ENCODE measurements at regions not wholly inside any gene's neighbourhood (a gene's known extent, or its start where the extent isn't known, plus 50 kb on each side); places are given as distances from the start of the nearest gene placed in this dataset.

DNA sequence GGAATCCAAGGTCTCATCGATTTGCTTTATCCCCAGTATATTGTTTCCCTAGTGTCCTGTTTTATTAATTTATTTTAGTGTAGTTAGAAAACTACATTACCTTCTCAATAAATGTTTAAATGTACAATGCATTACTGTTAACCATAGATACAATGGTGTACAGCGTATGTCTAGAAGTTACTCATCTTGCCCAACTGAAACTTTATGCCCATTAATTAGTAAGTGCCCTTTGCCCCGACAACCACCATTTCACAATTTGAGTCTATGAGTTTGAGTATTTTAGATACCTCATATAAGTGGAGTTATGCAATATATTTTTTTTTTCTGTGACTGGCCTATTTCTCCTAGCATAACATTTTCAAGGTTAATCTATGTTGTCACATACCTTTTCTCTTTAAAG is 1343.0 kb upstream of the SLC39A10 start:
- Histone ChIP-seq H3K4me3 (no peak overlapping the region), H3K4me1 (ENCODE audit: control insufficient read depth in 1 of 2, low read depth in 2 of 2) (no peaks in the 10 kb centered on the region), H3K36me3 (no peaks in the 10 kb centered on the region), H3K9me3 (no peaks in the 10 kb centered on the region), H3K27me3 (replicated peaks; ENCODE audit: insufficient read depth) (no peaks in the 10 kb centered on the region), H3K27ac (no peak overlapping the region)
- no peak for DNase-seq (ENCODE audit: low spot score)
- no peak for TF ChIP-seq CTCF (IDR thresholded peaks at IDR 0.05)
- ATAC-seq (ENCODE audit: insufficient number of reproducible peaks, low FRiP score, low read depth), result no peak

- H3K4me3 ChIP-seq, result no peak overlapping the region
- H3K36me3 ChIP-seq, result no peaks in the 10 kb centered on the region
- DNase-seq (ENCODE audit: low spot score) (no peak), ATAC-seq (ENCODE audit: insufficient number of reproducible peaks, low FRiP score, low read depth) (no peak)
- no peaks in the 10 kb centered on the region for H3K4me1 ChIP-seq (ENCODE audit: control insufficient read depth in 1 of 2, low read depth in 2 of 2)
- no peaks in the 10 kb centered on the region for H3K27me3 ChIP-seq (replicated peaks; ENCODE audit: insufficient read depth)
- no peaks in the 10 kb centered on the region for H3K9me3 ChIP-seq
- H3K27ac ChIP-seq, result no peak overlapping the region
- TF ChIP-seq CTCF (IDR thresholded peaks at IDR 0.05), result no peak
Observed at GRCh38 chr2:194304191-194304590, 1352.8 kb upstream of the SLC39A10 start.

- Histone ChIP-seq H3K27me3 (replicated peaks; ENCODE audit: insufficient read depth) (no peaks in the 10 kb centered on the region), H3K4me1 (ENCODE audit: control insufficient read depth in 1 of 2, low read depth in 2 of 2) (no peaks in the 10 kb centered on the region), H3K36me3 (no peaks in the 10 kb centered on the region), H3K27ac (no peak overlapping the region), H3K9me3 (no peaks in the 10 kb centered on the region), H3K4me3 (no peak overlapping the region)
- no peak for ATAC-seq (ENCODE audit: insufficient number of reproducible peaks, low FRiP score, low read depth)
- no peak for DNase-seq (ENCODE audit: low spot score)
- TF ChIP-seq CTCF (IDR thresholded peaks at IDR 0.05), result no peak
Observed at GRCh38 chr2:194301946-194302345, 1355.1 kb upstream of the SLC39A10 start.

DNA sequence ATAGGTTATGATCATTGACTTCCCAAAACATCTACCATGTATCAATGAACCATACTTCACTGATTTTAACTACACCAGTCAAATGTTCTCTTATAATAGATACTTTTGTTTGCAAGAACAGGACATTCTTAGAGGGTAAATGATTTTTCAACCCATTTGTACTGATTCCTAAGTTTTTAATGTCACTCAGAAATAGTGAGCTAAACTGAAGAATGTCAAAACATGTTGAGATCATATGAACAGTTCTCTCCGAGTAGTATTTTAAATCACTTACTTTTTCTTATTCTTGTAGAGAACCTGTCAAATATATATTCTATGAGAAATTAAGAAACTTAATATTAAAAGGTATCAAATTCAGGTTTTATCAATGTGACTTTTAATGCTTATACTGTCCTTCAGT is 1362.9 kb upstream of the SLC39A10 start:
- Histone ChIP-seq H3K27ac (no peak overlapping the region), H3K9me3 (no peaks in the 10 kb centered on the region), H3K4me3 (no peak overlapping the region), H3K4me1 (ENCODE audit: control insufficient read depth in 1 of 2, low read depth in 2 of 2) (no peaks in the 10 kb centered on the region), H3K27me3 (replicated peaks; ENCODE audit: insufficient read depth) (no peaks in the 10 kb centered on the region), H3K36me3 (no peaks in the 10 kb centered on the region)
- DNase-seq (ENCODE audit: low spot score) (no peak), ATAC-seq (ENCODE audit: insufficient number of reproducible peaks, low FRiP score, low read depth) (no peak)
- TF ChIP-seq CTCF (IDR thresholded peaks at IDR 0.05), result no peak

- Histone ChIP-seq H3K4me1 (ENCODE audit: control insufficient read depth in 1 of 2, low read depth in 2 of 2) (no peaks in the 10 kb centered on the region), H3K36me3 (no peaks in the 10 kb centered on the region), H3K9me3 (no peaks in the 10 kb centered on the region), H3K27ac (no peak overlapping the region), H3K4me3 (no peak overlapping the region), H3K27me3 (replicated peaks; ENCODE audit: insufficient read depth) (no peaks in the 10 kb centered on the region)
- DNase-seq (ENCODE audit: low spot score), result no peak
- ATAC-seq (ENCODE audit: insufficient number of reproducible peaks, low FRiP score, low read depth), result no peak
- no peak for TF ChIP-seq CTCF (IDR thresholded peaks at IDR 0.05)
Observed at GRCh38 chr2:194291104-194291503, 1365.9 kb upstream of the SLC39A10 start.

All from thoracic aorta (tissue), 2 donors.